Caco-2 (cell line): ENCODE measurements at regions not wholly inside any gene's neighbourhood (a gene's known extent, or its start where the extent isn't known, plus 50 kb on each side); places are given as distances from the start of the nearest gene placed in this dataset.

ENCODE experiments used
- BruUV-seq: library from RNA; stranded (reverse); fragments of 400-500 nt; replicated peaks from 2 replicates; lab custom pipeline; 2021; lab: Mats Ljungman, UMichigan
- CTCF ChIA-PET: fragments of 300-600 bp; sonication (Branson Sonifier 250); formaldehyde crosslinking; loops from one replicate; lab custom pipeline; 2022; ENCODE audit warnings: antibody characterized with exemption; lab: Charles Lee
- POLR2A ChIA-PET: fragments of 300-600 bp; sonication (Branson Sonifier 250); formaldehyde crosslinking; loops from one replicate; lab custom pipeline; 2022; ENCODE audit warnings: antibody characterized with exemption; lab: Charles Lee
- DNase-seq, 2 experiments: peaks; one replicate each; pipeline versions ENCODE4 v3.0.0 to v3.0.0-alpha.2; 2020 to 2022
- H3K27me3 ChIP-seq: replicated peaks from 2 replicates; pipeline ENCODE4 v1.6.0; 2011; ENCODE audit warnings: low read length; ENCODE audit not compliant: control insufficient read depth, insufficient read depth
- H3K36me3 ChIP-seq: 2 replicates; pipeline ENCODE4 v1.5.1; 2011; ENCODE audit warnings: low read length; ENCODE audit not compliant: control insufficient read depth, insufficient read depth
- H3K4me1 ChIP-seq: fragments of 250-450 bp; sonication (Bioruptor Pico); 2 replicates; pipeline ENCODE4 v1.5.1; 2020; ENCODE audit warnings: mild to moderate bottlenecking
- H3K4me3 ChIP-seq: 2 replicates; pipeline ENCODE4 v1.5.1; 2011; ENCODE audit warnings: low read depth, mild to moderate bottlenecking, control low read depth, low read length
- H3K9me3 ChIP-seq: fragments of 250-450 bp; sonication (Bioruptor Pico); 2 replicates; pipeline ENCODE4 v1.5.1; 2020; ENCODE audit warnings: mild to moderate bottlenecking, moderate library complexity
- H3K27ac Mint-ChIP-seq: one replicate; pipeline ENCODE4 v1.8.0; 2022; ENCODE audit warnings: mixed read lengths; ENCODE audit not compliant: unreplicated experiment
- H3K27me3 Mint-ChIP-seq: one replicate; pipeline ENCODE4 v1.8.0; 2022; ENCODE audit warnings: mixed read lengths; ENCODE audit not compliant: insufficient read depth, unreplicated experiment
- H3K36me3 Mint-ChIP-seq: one replicate; pipeline ENCODE4 v1.8.0; 2022; ENCODE audit warnings: mild to moderate bottlenecking, mixed read lengths; ENCODE audit not compliant: insufficient read depth, unreplicated experiment
- H3K4me1 Mint-ChIP-seq: one replicate; pipeline ENCODE4 v1.8.0; 2022; ENCODE audit warnings: low read depth, mixed read lengths; ENCODE audit not compliant: unreplicated experiment
- H3K4me3 Mint-ChIP-seq: one replicate; pipeline ENCODE4 v1.8.0; 2022; ENCODE audit warnings: mild to moderate bottlenecking, moderate library complexity, mixed read lengths; ENCODE audit not compliant: unreplicated experiment
- H3K9me3 Mint-ChIP-seq: one replicate; pipeline ENCODE4 v1.8.0; 2022; ENCODE audit warnings: mixed read lengths; ENCODE audit not compliant: unreplicated experiment
- intact Hi-C: fragments of 100-400 bp; cut with micrococcal nuclease; formaldehyde crosslinking; loops from one replicate; pipeline ENCODE4 v1.10.0; 2022; ENCODE audit not compliant: unreplicated experiment
- TF ChIP-seq, protein P1 (sequence below), 2 experiments: fragments of 200-600 bp in 1 of 2; IDR thresholded peaks; 1 replicate in 1 of 2; 2 replicates in 1 of 2; pipeline versions ENCODE4 v1.5.1 to v1.8.0; 2011 to 2022; ENCODE audit warnings: antibody characterized with exemption in 1 of 2, control low read depth in 1 of 2, inconsistent platforms in 1 of 2, low read depth in 1 of 2, low read length in 1 of 2, mild to moderate bottlenecking in 1 of 2, moderate library complexity in 1 of 2; ENCODE audit not compliant: insufficient read depth in 1 of 2, severe bottlenecking in 1 of 2, unreplicated experiment in 1 of 2

DNA sequence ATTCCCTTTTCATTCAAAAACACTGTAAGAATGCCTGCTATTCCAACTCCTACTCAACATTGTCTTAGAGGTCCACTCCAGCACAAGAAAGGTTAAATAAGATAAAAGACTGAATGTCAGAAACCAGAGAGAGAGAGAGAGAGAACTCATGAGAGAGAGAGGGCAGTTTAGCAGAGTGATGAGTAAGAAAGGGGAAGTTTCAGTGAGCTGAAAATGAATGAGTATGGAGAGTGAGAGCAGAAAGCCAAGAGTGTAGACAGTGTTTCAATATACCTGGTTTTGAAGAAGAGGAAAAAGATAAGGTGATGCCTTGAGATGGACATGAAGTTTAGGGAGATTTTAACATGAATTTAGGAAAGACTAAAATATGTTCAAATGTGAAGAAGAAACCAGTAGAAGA, 528.0 kb upstream of the SEMA6A start:
- ChIA-PET POLR2A (interaction anchor here (0.6 kb wide), 1 partner anchor 1093 kb away, joined by 3 read pairs; no protein-coding TSS in a partner anchor), CTCF (no interaction called here)
- BruUV-seq = no TSS peak
- no peak overlapping the region for H3K27ac Mint-ChIP-seq
- H3K4me1 Mint-ChIP-seq = peaks cover 6% of the 10 kb centered on the region
- H3K4me1 ChIP-seq = no peaks in the 10 kb centered on the region
- intact Hi-C loops = no loop called here
- no peaks in the 10 kb centered on the region for H3K9me3 ChIP-seq
- no peak for DNase-seq
- H3K36me3 Mint-ChIP-seq = no peaks in the 10 kb centered on the region
- TF ChIP-seq, protein P1, sequence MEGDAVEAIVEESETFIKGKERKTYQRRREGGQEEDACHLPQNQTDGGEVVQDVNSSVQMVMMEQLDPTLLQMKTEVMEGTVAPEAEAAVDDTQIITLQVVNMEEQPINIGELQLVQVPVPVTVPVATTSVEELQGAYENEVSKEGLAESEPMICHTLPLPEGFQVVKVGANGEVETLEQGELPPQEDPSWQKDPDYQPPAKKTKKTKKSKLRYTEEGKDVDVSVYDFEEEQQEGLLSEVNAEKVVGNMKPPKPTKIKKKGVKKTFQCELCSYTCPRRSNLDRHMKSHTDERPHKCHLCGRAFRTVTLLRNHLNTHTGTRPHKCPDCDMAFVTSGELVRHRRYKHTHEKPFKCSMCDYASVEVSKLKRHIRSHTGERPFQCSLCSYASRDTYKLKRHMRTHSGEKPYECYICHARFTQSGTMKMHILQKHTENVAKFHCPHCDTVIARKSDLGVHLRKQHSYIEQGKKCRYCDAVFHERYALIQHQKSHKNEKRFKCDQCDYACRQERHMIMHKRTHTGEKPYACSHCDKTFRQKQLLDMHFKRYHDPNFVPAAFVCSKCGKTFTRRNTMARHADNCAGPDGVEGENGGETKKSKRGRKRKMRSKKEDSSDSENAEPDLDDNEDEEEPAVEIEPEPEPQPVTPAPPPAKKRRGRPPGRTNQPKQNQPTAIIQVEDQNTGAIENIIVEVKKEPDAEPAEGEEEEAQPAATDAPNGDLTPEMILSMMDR (IDR thresholded peaks at IDR 0.05; ENCODE audit: insufficient read depth in 1 of 2, low read depth in 1 of 2, low read length in 1 of 2, severe bottlenecking in 1 of 2, unreplicated experiment in 1 of 2) = no peak
- no peaks in the 10 kb centered on the region for H3K9me3 Mint-ChIP-seq
- no peaks in the 10 kb centered on the region for H3K36me3 ChIP-seq
- no peak overlapping the region for H3K4me3 Mint-ChIP-seq
- H3K27me3 ChIP-seq = no peaks in the 10 kb centered on the region
- no peak overlapping the region for H3K4me3 ChIP-seq
- H3K27me3 Mint-ChIP-seq = no peaks in the 10 kb centered on the region

DNA sequence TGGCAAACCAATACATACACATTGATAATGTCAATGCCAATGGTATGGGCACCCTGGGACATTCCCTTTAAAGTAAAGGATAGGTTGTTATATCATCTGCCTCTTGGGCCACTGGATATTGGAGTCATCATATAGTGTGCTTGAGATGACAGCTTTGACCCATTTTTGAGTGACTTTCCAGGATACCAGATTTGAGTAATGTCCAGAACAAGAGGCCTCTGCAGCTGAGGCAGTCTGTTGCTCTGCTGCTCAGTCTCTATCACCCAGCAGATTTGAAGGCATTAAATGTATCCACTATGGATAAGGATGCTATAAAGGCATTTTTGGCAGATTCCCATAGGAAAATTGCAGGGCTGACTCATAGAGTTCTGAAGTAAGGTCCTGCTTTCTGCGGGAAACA, 525.6 kb upstream of the SEMA6A start:
- no peak for DNase-seq
- Histone ChIP-seq H3K4me3 (no peak overlapping the region), H3K27me3 (no peaks in the 10 kb centered on the region), H3K36me3 (no peaks in the 10 kb centered on the region), H3K9me3 (no peaks in the 10 kb centered on the region), H3K4me1 (no peaks in the 10 kb centered on the region)
- TF ChIP-seq, protein P1 (IDR thresholded peaks at IDR 0.05; ENCODE audit: insufficient read depth in 1 of 2, low read depth in 1 of 2, low read length in 1 of 2, severe bottlenecking in 1 of 2, unreplicated experiment in 1 of 2) = no peak
- Mint-ChIP-seq H3K9me3 (no peaks in the 10 kb centered on the region), H3K4me1 (peaks cover 6% of the 10 kb centered on the region), H3K36me3 (no peaks in the 10 kb centered on the region), H3K27me3 (no peaks in the 10 kb centered on the region), H3K4me3 (no peak overlapping the region), H3K27ac (no peak overlapping the region)
- ChIA-PET POLR2A (no interaction called here), CTCF (no interaction called here)
- no TSS peak for BruUV-seq
- intact Hi-C loops = no loop called here

GRCh38 chr5:117098094-117098493, 523.5 kb upstream of the SEMA6A start:
- BruUV-seq = no TSS peak
- H3K27ac Mint-ChIP-seq = no peak overlapping the region
- H3K4me1 ChIP-seq = no peaks in the 10 kb centered on the region
- peaks cover 6% of the 10 kb centered on the region for H3K4me1 Mint-ChIP-seq
- TF ChIP-seq, protein P1 (IDR thresholded peaks at IDR 0.05; ENCODE audit: insufficient read depth in 1 of 2, low read depth in 1 of 2, low read length in 1 of 2, severe bottlenecking in 1 of 2, unreplicated experiment in 1 of 2) = no peak
- H3K4me3 Mint-ChIP-seq = no peak overlapping the region
- DNase-seq = no peak
- intact Hi-C loops = no loop called here
- no peaks in the 10 kb centered on the region for H3K36me3 ChIP-seq
- H3K36me3 Mint-ChIP-seq = no peaks in the 10 kb centered on the region
- no peak overlapping the region for H3K4me3 ChIP-seq
- POLR2A ChIA-PET = no interaction called here
- no peaks in the 10 kb centered on the region for H3K9me3 Mint-ChIP-seq
- CTCF ChIA-PET = no interaction called here
- no peaks in the 10 kb centered on the region for H3K27me3 Mint-ChIP-seq
- no peaks in the 10 kb centered on the region for H3K27me3 ChIP-seq
- no peaks in the 10 kb centered on the region for H3K9me3 ChIP-seq
